HepG2 (cell line): ENCODE measurements at regions not wholly inside any gene's neighbourhood (a gene's known extent, or its start where the extent isn't known, plus 50 kb on each side); places are given as distances from the start of the nearest gene placed in this dataset.

Experiments used
- ATAC-seq: fragments of 200-7000 bp; cut with Tn5 transposase; 3 replicates; pipeline ENCODE4 v1.9.1; 2020; ENCODE audit warnings: mild to moderate bottlenecking, moderate library complexity
- BruUV-seq: library from RNA; stranded (reverse); fragments of 400-500 nt; replicated peaks from 2 replicates; lab custom pipeline; 2021; lab: Mats Ljungman, UMichigan
- CTCF ChIA-PET: fragments of 300-600 bp; formaldehyde crosslinking; extraction: SDS; loops from one replicate; lab custom pipeline; 2021; ENCODE audit warnings: low total read pairs, inconsistent platforms, low intra/inter-chr PET ratio; lab: Yijun Ruan, JAX
- POLR2A ChIA-PET: fragments of 350-600 bp; sonication (Branson Sonifier 250); formaldehyde crosslinking; loops from one replicate; lab custom pipeline; 2020; ENCODE audit warnings: antibody characterized with exemption, inconsistent platforms; lab: Yijun Ruan, JAX
- DNase-seq: peaks from one replicate; pipeline ENCODE4 v3.0.0-alpha.2; 2015; ENCODE audit warnings: low spot score
- FAIRE-seq: peaks from 3 replicates; lab custom pipeline; 2011; peaks lifted over from hg19 to GRCh38; lab: Jason Lieb, UNC
- H2AFZ ChIP-seq: one replicate; pipeline ENCODE4 v1.6.1; 2011; ENCODE audit warnings: low read length, inconsistent platforms
- H3K27ac ChIP-seq: fragments of 300-600 bp; 3 replicates; pipeline ENCODE4 v1.8.0; 2011; ENCODE audit warnings: mixed run types, mild to moderate bottlenecking, mixed read lengths, low read length, inconsistent platforms; ENCODE audit not compliant: insufficient read depth; ENCODE audit errors: extremely low read length
- H3K27me3 ChIP-seq, 2 experiments: fragments of 200-600 bp in 1 of 2; 2 replicates in 1 of 2; 3 replicates in 1 of 2; pipeline versions ENCODE4 v1.6.0 to v1.8.0; 2011; ENCODE audit warnings: low read length in 2 of 2, mild to moderate bottlenecking in 2 of 2, moderate library complexity in 2 of 2, inconsistent platforms in 1 of 2; ENCODE audit not compliant: insufficient read depth in 2 of 2, control insufficient read depth in 1 of 2
- H3K36me3 ChIP-seq, 2 experiments: fragments of 200-600 bp in 1 of 2; replicated peaks in 1 of 2; 2 replicates in 1 of 2; 3 replicates in 1 of 2; pipeline versions ENCODE4 v1.5.1 to v1.8.0; 2011; ENCODE audit warnings: low read length in 2 of 2, inconsistent platforms in 1 of 2; ENCODE audit not compliant: insufficient read depth in 2 of 2, control insufficient read depth in 1 of 2
- H3K4me1 ChIP-seq: 2 replicates; pipeline ENCODE4 v1.5.1; 2012; ENCODE audit warnings: low read length, inconsistent platforms; ENCODE audit not compliant: insufficient read depth
- H3K4me2 ChIP-seq: 2 replicates; pipeline ENCODE4 v1.6.0; 2011; ENCODE audit warnings: low read depth, low read length, inconsistent platforms
- H3K4me3 ChIP-seq, 3 experiments: fragments of 200-600 bp in 1 of 3; sonication (generic), shearing (Covaris generic) in 1 of 3; replicated peaks in 1 of 3; 2 replicates each; pipeline ENCODE4 v1.5.1; 2011 to 2016; ENCODE audit warnings: low read length in 3 of 3, inconsistent platforms in 2 of 3, low read depth in 2 of 3, mild to moderate bottlenecking in 2 of 3, control low read depth in 1 of 3, mixed read lengths in 1 of 3; ENCODE audit not compliant: insufficient read depth in 1 of 3
- H3K79me2 ChIP-seq: one replicate; pipeline ENCODE4 v1.6.1; 2011; ENCODE audit warnings: low read length, inconsistent platforms; ENCODE audit not compliant: insufficient read depth
- H3K9ac ChIP-seq: 2 replicates; pipeline ENCODE4 v1.6.0; 2011; ENCODE audit warnings: mild to moderate bottlenecking, low read depth, low read length, inconsistent platforms; ENCODE audit not compliant: insufficient read depth
- H3K9me3 ChIP-seq: 2 replicates; pipeline ENCODE4 v1.5.1; 2012; ENCODE audit warnings: mild to moderate bottlenecking, low read length
- H4K20me1 ChIP-seq: 2 replicates; pipeline ENCODE4 v1.6.0; 2011; ENCODE audit warnings: inconsistent platforms, mild to moderate bottlenecking, low read length, moderate library complexity; ENCODE audit not compliant: insufficient read depth
- NFIC ChIP-seq: IDR thresholded peaks from 2 replicates; pipeline ENCODE4 v1.6.1; 2012; ENCODE audit warnings: mild to moderate bottlenecking, low read length, inconsistent platforms
- PAXIP1 ChIP-seq: sonication (generic); formaldehyde crosslinking; conservative IDR thresholded peaks from 2 replicates; pipeline ENCODE4 v1.4.0; 2020; ENCODE audit warnings: mild to moderate bottlenecking, missing genetic modification reagents, moderate library complexity
- POLR2A ChIP-seq, 2 experiments: IDR thresholded peaks; 2 replicates each; pipeline ENCODE4 v1.6.1; 2011; ENCODE audit warnings: low read depth in 2 of 2, low read length in 2 of 2, mild to moderate bottlenecking in 1 of 2, moderate library complexity in 1 of 2; ENCODE audit not compliant: insufficient read depth in 1 of 2
- SMAD1 ChIP-seq: sonication (generic); formaldehyde crosslinking; IDR thresholded peaks from 2 replicates; pipeline ENCODE4 v1.4.0; 2020; ENCODE audit warnings: missing genetic modification reagents, low read depth, mild to moderate bottlenecking, borderline replicate concordance
- SMAD3 ChIP-seq: sonication (generic); formaldehyde crosslinking; IDR thresholded peaks from 2 replicates; pipeline ENCODE4 v1.4.0; 2020; ENCODE audit warnings: missing genetic modification reagents
- SP140L ChIP-seq: sonication (generic); formaldehyde crosslinking; IDR thresholded peaks from 2 replicates; pipeline ENCODE4 v1.4.0; 2020; ENCODE audit warnings: missing genetic modification reagents, borderline replicate concordance
- TOPORS ChIP-seq: sonication (generic); formaldehyde crosslinking; IDR thresholded peaks from 2 replicates; pipeline ENCODE4 v1.8.0; 2023; ENCODE audit warnings: mild to moderate bottlenecking, missing genetic modification reagents
- TRAFD1 ChIP-seq: sonication (generic); formaldehyde crosslinking; IDR thresholded peaks from 2 replicates; pipeline ENCODE4 v1.5.1; 2020; ENCODE audit warnings: missing genetic modification reagents, mild to moderate bottlenecking, borderline replicate concordance
- ZBTB3 ChIP-seq: sonication (generic); formaldehyde crosslinking; IDR thresholded peaks from 2 replicates; pipeline ENCODE4 v1.4.0; 2020; ENCODE audit warnings: low read depth, mild to moderate bottlenecking, moderate library complexity, missing genetic modification reagents, borderline replicate concordance
- ZNF484 ChIP-seq: sonication (generic); formaldehyde crosslinking; IDR thresholded peaks from 2 replicates; pipeline ENCODE4 v1.5.1; 2020; ENCODE audit warnings: mild to moderate bottlenecking, low read depth, missing genetic modification reagents, borderline replicate concordance
- ZNF563 ChIP-seq: sonication (generic); formaldehyde crosslinking; IDR thresholded peaks from 2 replicates; pipeline ENCODE4 v1.8.0; 2022; ENCODE audit warnings: mild to moderate bottlenecking, moderate library complexity, missing genetic modification reagents
- ZNF713 ChIP-seq: sonication (generic); formaldehyde crosslinking; IDR thresholded peaks from 2 replicates; pipeline ENCODE4 v1.4.0; 2020; ENCODE audit warnings: mild to moderate bottlenecking, missing genetic modification reagents
- whole genome bisulfite sequencing: methylation state at CpG from one replicate; pipeline ENCODE4 v1.1.6; 2017; ENCODE audit warnings: low lambda C conversion rate; 5-methylcytosine and 5-hydroxymethylcytosine counted together
- in situ Hi-C: cut with HindIII; loops from 2 replicates; pipeline ENCODE4 v1.10.0; 2017; ENCODE audit warnings: low pct_unique_long_range_greater_than_20kb; ENCODE audit not compliant: extremely low pct_ligation_motif_present
- intact Hi-C: fragments of 100-400 bp; cut with micrococcal nuclease; formaldehyde crosslinking; loops from one replicate; pipeline ENCODE4 v1.10.0; 2022; ENCODE audit not compliant: unreplicated experiment
- TF ChIP-seq, protein P1 (sequence below): sonication (generic); formaldehyde crosslinking; IDR thresholded peaks from 2 replicates; pipeline ENCODE4 v1.4.0; 2020; ENCODE audit warnings: missing genetic modification reagents, low read depth, mild to moderate bottlenecking, borderline replicate concordance

DNA sequence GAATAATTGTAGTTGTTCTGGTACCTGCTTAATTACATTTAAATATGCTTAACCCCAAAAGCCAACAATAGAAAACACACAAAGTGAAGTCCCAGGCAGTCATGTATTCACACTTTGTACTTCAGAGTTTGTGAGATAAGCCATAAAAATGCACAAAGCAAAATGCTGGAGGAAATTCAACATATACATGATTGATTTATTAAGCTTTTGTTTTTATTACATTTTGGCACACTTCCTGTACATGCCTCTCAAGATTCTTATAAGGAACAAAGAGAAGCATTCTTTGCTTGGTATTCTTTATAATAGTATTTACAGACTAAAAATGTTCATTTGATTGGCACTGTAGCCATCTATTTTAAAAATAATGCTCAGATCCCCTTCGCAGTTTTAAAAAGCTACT, 107.7 kb upstream of the ANK3 start:
- no TSS peak for BruUV-seq
- H3K4me3 ChIP-seq, result no peak overlapping the region
- CTCF ChIA-PET, result no interaction called here
- no peaks in the 10 kb centered on the region for H3K27me3 ChIP-seq
- H3K9me3 ChIP-seq, result no peaks in the 10 kb centered on the region
- intact Hi-C loops (no loop called here), in situ Hi-C loops (no loop called here)
- no peak for ATAC-seq
- H3K4me2 ChIP-seq, result no peak overlapping the region
- no peaks in the 10 kb centered on the region for H4K20me1 ChIP-seq
- DNase-seq, result no peak
- H3K27ac ChIP-seq, result no peak overlapping the region
- no peaks in the 10 kb centered on the region for H3K4me1 ChIP-seq
- POLR2A ChIA-PET, result no interaction called here
- FAIRE-seq, result no peak
- H2AFZ ChIP-seq, result no peak overlapping the region
- TF ChIP-seq SMAD3 (CRISPR knock-in tag) (no peak), SMAD1 (CRISPR knock-in tag) (no peak), ZNF484 (CRISPR knock-in tag) (no peak), ZBTB3 (CRISPR knock-in tag) (no peak), TOPORS (no peak), POLR2A (IDR thresholded peaks at IDR 0.05; ENCODE audit: insufficient read depth in 1 of 2, low read depth in 2 of 2, low read length in 2 of 2) (no peak), TRAFD1 (CRISPR knock-in tag) (no peak), ZNF713 (CRISPR knock-in tag) (no peak), ZNF563 (CRISPR knock-in tag) (no peak), PAXIP1 (CRISPR knock-in tag) (no peak), NFIC (no peak), SP140L (CRISPR knock-in tag) (no peak)
- TF ChIP-seq, protein P1, sequence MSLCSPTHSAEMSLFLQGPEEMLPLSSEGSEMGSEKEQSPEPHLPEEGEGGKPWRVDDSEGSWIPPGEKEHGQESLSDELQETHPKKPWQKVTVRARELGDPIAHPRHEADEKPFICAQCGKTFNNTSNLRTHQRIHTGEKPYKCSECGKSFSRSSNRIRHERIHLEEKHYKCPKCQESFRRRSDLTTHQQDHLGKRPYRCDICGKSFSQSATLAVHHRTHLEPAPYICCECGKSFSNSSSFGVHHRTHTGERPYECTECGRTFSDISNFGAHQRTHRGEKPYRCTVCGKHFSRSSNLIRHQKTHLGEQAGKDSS (CRISPR knock-in tag), result no peak
- H3K36me3 ChIP-seq, result no peaks in the 10 kb centered on the region
- H3K9ac ChIP-seq, result no peak overlapping the region
- H3K79me2 ChIP-seq, result no peaks in the 10 kb centered on the region
- WGBS, result 0% methylated on average over 1 of the region's 1 CpG
